Transverse colon (tissue), 4 donors: ENCODE measurements at regions not wholly inside any gene's neighbourhood (a gene's known extent, or its start where the extent isn't known, plus 50 kb on each side); places are given as distances from the start of the nearest gene placed in this dataset.
"Not testable (repeated sequence)": the region's sequence is repeated elsewhere in the genome, so short reads cannot be mapped to it uniquely, and the experiment has no call there.

Experiments
- DNase-seq: peaks from one replicate; pipeline ENCODE4 v3.0.0-alpha.2; 2019
- H3K27ac ChIP-seq, 4 donors: fragments of 200-600 bp; sonication (generic); 2 replicates each; pipeline ENCODE4 v1.5.1; 2016 to 2018; ENCODE audit warnings: inconsistent platforms in 4 of 4
- H3K27me3 ChIP-seq: fragments of 200-600 bp; sonication (generic); 2 replicates; pipeline ENCODE4 v1.5.1; 2017; ENCODE audit warnings: inconsistent platforms
- H3K36me3 ChIP-seq, 4 donors: fragments of 200-600 bp; sonication (generic); 2 replicates each; pipeline ENCODE4 v1.5.1; 2017 to 2019; ENCODE audit warnings: inconsistent platforms in 4 of 4
- H3K4me1 ChIP-seq, 4 donors: fragments of 200-600 bp; sonication (generic); 2 replicates each; pipeline ENCODE4 v1.5.1; 2017 to 2020; ENCODE audit warnings: inconsistent platforms in 4 of 4
- H3K4me3 ChIP-seq, 4 donors: fragments of 200-600 bp; sonication (generic); 1 replicate in 1 of 4; 2 replicates in 3 of 4; pipeline versions ENCODE4 v1.5.1 to v1.6.1; 2017 to 2019; ENCODE audit warnings: inconsistent platforms in 4 of 4
- H3K9me3 ChIP-seq, 2 donors: fragments of 200-600 bp; sonication (generic); 2 replicates each; pipeline ENCODE4 v1.5.1; 2017 to 2019; ENCODE audit warnings: inconsistent platforms in 2 of 2
- CTCF ChIP-seq, 5 experiments: fragments of 200-600 bp in 3 of 5; fragments of 450-650 bp in 2 of 5; sonication (generic) in 3 of 5; IDR thresholded peaks; 1 replicate in 2 of 5; 2 replicates in 3 of 5; pipeline ENCODE4 v1.5.1; 2016 to 2017; ENCODE audit warnings: antibody characterized with exemption in 5 of 5, inconsistent platforms in 3 of 5, mild to moderate bottlenecking in 2 of 5, moderate library complexity in 1 of 5
- EP300 ChIP-seq: sonication (generic); formaldehyde crosslinking; IDR thresholded peaks from one replicate; pipeline ENCODE4 v1.6.1; 2017; ENCODE audit warnings: antibody characterized with exemption, low read depth
- POLR2A ChIP-seq: fragments of 450-650 bp; IDR thresholded peaks from one replicate; pipeline ENCODE4 v1.6.1; 2016; ENCODE audit warnings: antibody characterized with exemption, mild to moderate bottlenecking, moderate library complexity
- POLR2AphosphoS5 ChIP-seq, 3 donors: sonication (generic); formaldehyde crosslinking; IDR thresholded peaks; one replicate each; pipeline ENCODE4 v1.6.1; 2016; ENCODE audit warnings: antibody characterized with exemption in 3 of 3
- WGBS, 2 donors: methylation state at CpG; one replicate each; pipeline ENCODE4 v1.1.5; 2018; ENCODE audit warnings: low coverage in 1 of 2; 5-methylcytosine and 5-hydroxymethylcytosine counted together
- in situ Hi-C, 4 donors: fragments of 200-750 bp; cut with MboI; loops; one replicate each; pipeline versions ENCODE4 v1.15.0 to v1.15.1; 2017; ENCODE audit warnings: low sequenced_read_pairs in 3 of 4, low pct_ligation_motif_present in 1 of 4, low pct_unique_long_range_greater_than_20kb in 1 of 4
- intact Hi-C: fragments of 100-400 bp; cut with DNase I; formaldehyde crosslinking; loops from one replicate; pipeline ENCODE4 v1.15.1; 2023; ENCODE audit warnings: low total_unique reads

GRCh38 chr7:118429141-118429540 lies 204.6 kb downstream of the ANKRD7 start:
- no peak for DNase-seq
- Histone ChIP-seq H3K36me3 (no peaks in the 10 kb centered on the region), H3K9me3 (no peaks in the 10 kb centered on the region), H3K27me3 (no peaks in the 10 kb centered on the region), H3K27ac (no peak overlapping the region), H3K4me3 (no peak overlapping the region), H3K4me1 (no peaks in the 10 kb centered on the region)
- intact Hi-C loops, result no loop called here
- in situ Hi-C loops, result no loop called here
- TF ChIP-seq CTCF (IDR thresholded peaks at IDR 0.05) (no peak), POLR2A (no peak)
- WGBS, 2 donors, result 54 to 67% methylated on average over 1 to 3 of the region's 3 CpGs

- no peak for DNase-seq
- H3K4me1 ChIP-seq, result no peaks in the 10 kb centered on the region
- H3K9me3 ChIP-seq, result no peaks in the 10 kb centered on the region
- TF ChIP-seq POLR2AphosphoS5 (IDR thresholded peaks at IDR 0.05) (no peak), CTCF (IDR thresholded peaks at IDR 0.05) (no peak), EP300 (no peak), POLR2A (no peak)
- H3K27me3 ChIP-seq, result no peaks in the 10 kb centered on the region
- H3K4me3 ChIP-seq, result no peak overlapping the region
- intact Hi-C loops (no loop called here), in situ Hi-C loops (no loop called here)
- H3K36me3 ChIP-seq, result no peaks in the 10 kb centered on the region
- WGBS, 2 donors, result 50 to 65% methylated on average over 3 to 5 of the region's 5 CpGs
- no peak overlapping the region for H3K27ac ChIP-seq
These were observed 212.2 kb downstream of the ANKRD7 start for GRCh38 chr7:118436663-118437062.

- H3K9me3 ChIP-seq, intact Hi-C loops, H3K27me3 ChIP-seq, DNase-seq, H3K4me1 ChIP-seq, in situ Hi-C loops, H3K36me3 ChIP-seq, H3K4me3 ChIP-seq, H3K27ac ChIP-seq: not testable (repeated sequence)
- 97 to 100% methylated on average over 1 of the region's 1 CpG for WGBS, 2 donors
These were observed 224.5 kb downstream of the ANKRD7 start for GRCh38 chr7:118449030-118449429.

- H3K9me3 ChIP-seq, result no peaks in the 10 kb centered on the region
- intact Hi-C loops (no loop called here), in situ Hi-C loops (no loop called here)
- H3K4me1 ChIP-seq, result no peaks in the 10 kb centered on the region
- no peak overlapping the region for H3K27ac ChIP-seq
- TF ChIP-seq POLR2AphosphoS5 (IDR thresholded peaks at IDR 0.05) (no peak), POLR2A (no peak), CTCF (IDR thresholded peaks at IDR 0.05) (no peak), EP300 (no peak)
- H3K4me3 ChIP-seq, result no peak overlapping the region
- H3K36me3 ChIP-seq, result no peaks in the 10 kb centered on the region
- no peaks in the 10 kb centered on the region for H3K27me3 ChIP-seq
- 58 to 67% methylated on average over 2 of the region's 2 CpGs for WGBS, 2 donors
- no peak for DNase-seq
These were observed 225.5 kb downstream of the ANKRD7 start for GRCh38 chr7:118449797-118450567.

GRCh38 chr7:118452128-118452527 lies 227.6 kb downstream of the ANKRD7 start:
- in situ Hi-C loops (no loop called here), intact Hi-C loops (no loop called here)
- no peak overlapping the region for H3K4me3 ChIP-seq
- DNase-seq, result no peak
- TF ChIP-seq POLR2AphosphoS5 (IDR thresholded peaks at IDR 0.05) (no peak), CTCF (IDR thresholded peaks at IDR 0.05) (no peak), EP300 (no peak), POLR2A (no peak)
- no peak overlapping the region for H3K27ac ChIP-seq
- no peaks in the 10 kb centered on the region for H3K36me3 ChIP-seq
- no peaks in the 10 kb centered on the region for H3K27me3 ChIP-seq
- no peaks in the 10 kb centered on the region for H3K4me1 ChIP-seq
- no peaks in the 10 kb centered on the region for H3K9me3 ChIP-seq
